ENCODE measurements at regions not wholly inside any gene's neighbourhood (a gene's known extent, or its start where the extent isn't known, plus 50 kb on each side); places are given as distances from the start of the nearest gene placed in this dataset.

DNA sequence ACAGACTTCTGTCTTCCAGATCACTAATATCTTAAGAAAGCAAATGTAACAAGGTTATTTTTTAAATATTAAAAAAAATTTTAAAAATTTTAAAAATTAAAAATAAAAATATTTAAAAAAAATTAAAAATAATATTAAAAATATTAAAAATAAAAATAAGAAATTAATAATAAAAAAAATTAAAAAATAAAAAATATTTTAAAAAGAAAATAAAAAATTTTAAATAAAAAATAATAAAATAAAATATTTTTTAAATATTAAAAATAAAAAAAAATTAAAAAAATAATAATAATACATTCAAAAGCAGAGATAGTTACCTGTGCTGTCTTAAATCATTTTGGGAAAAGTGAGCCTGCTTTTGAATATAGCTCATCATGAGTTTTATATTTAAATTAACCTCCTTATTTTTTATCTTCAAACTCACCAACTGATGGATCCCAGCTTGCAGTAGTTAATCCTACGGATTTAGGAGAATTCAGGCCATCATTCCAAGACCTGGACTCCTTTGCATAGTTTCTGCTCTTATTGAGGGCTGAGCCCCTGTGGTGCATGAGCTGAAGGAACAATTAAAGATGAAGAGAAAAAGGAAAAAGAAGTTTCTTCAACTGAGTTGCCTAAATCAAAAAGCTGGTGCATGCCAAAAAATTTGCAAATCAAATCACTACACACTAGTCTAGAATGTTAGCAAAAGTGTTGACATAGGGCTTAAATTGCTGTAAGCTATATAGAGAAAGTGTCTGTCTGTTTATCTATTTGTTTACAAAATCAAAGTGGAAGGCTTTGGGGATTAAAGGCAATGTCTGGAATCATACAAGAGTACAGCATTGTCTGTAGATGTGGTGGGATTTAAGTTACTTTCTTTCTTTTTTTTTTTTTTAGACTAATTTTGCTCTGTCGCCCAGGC is 50.5 kb upstream of the ZNF438 start:
- DNase-seq = no peak

DNA sequence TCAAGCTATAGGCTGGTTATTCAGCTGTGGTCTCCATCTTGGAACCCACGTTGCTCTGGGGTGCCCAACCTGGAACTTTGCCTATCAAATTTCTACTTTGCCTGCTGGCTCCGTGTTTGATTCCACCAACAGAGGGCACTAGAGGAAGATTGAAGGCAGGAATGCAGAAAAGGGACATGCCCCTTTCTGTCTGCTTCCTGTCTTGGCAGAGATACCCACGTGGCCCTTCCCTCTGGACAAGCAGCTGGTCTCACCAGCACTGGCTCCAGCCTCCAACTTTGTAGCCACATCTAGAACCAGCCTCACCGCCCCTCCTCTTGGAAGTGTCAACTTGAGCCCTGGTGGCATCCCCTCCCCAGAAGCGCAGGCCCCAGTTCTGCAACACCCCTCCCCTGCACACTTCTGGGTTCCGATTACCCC is 52.1 kb upstream of the ZNF438 start:
- DNase-seq = peak; percentile 76

DNA sequence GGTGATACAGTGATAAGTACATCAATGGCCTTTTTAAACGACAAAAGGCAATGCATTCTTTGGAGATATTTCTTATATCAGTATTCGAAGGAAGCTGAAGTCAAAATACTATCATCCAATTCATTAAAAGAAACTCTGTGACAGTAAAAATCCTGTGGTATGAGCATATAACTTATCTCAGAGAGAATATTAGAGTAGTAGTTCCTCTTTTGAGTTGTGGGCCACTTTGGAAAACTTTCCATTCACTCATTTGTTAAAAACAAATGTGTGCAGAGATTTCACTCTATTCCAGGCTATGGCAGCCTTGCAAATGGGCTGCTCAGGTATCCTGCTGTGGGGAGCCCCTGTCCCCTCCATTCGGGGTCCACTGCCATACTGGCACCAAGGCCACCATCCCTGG is 55.3 kb upstream of the ZNF438 start:
- no peak for DNase-seq

DNA sequence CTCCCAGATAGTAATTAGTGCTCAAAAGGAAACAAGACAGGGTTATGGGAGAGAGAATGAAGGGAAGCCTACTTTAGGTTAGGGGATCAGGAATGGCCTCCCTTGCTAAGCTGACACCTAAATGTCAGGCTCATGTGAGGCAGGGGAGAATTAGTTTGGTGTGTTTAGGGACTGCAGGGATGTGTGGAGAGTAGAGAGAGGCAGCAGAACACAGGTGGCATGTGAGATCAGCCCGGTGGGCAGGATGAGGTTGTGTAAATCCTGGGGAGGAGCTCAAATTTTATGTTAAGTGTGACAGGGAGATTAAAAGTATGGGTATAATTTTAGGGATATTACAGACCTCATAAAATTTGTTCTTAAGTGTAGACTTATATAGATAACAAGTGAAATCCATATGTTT is 56.2 kb upstream of the ZNF438 start:
- no peak for DNase-seq

DNA sequence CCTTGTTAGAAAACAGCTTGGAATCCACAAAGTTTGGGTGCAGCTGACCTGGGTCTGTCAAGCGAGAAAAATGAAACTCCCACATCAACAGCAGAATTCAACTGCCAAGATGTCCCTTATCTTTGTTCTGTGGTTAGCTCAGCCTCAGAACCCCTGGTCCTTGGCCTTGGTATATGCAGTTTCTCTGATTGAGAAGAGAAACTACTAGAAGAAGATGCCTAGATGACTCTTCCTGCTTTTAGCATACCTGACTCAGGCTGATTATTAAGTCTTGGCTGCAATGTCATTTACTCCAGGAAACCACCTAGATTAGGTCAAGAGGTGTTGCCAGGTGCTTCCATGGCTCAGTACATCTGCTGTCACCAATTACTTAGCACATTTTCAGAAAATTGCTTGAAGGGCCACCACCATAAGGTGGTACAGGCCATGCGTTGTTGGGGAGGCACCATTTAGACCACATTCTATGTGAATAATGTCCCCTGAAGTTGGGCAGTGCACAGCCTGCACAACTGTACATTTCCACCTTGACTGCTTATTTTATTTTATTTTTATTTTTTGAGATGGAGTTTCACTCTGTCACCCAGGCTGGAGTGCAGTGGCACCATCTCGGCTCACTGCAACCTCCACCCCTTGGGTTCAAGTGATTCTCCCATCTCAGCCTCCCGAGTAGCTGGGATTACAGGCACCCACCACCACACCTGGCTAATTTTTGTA is 59.4 kb upstream of the ZNF438 start:
- DNase-seq = peak; percentile 54

DNA sequence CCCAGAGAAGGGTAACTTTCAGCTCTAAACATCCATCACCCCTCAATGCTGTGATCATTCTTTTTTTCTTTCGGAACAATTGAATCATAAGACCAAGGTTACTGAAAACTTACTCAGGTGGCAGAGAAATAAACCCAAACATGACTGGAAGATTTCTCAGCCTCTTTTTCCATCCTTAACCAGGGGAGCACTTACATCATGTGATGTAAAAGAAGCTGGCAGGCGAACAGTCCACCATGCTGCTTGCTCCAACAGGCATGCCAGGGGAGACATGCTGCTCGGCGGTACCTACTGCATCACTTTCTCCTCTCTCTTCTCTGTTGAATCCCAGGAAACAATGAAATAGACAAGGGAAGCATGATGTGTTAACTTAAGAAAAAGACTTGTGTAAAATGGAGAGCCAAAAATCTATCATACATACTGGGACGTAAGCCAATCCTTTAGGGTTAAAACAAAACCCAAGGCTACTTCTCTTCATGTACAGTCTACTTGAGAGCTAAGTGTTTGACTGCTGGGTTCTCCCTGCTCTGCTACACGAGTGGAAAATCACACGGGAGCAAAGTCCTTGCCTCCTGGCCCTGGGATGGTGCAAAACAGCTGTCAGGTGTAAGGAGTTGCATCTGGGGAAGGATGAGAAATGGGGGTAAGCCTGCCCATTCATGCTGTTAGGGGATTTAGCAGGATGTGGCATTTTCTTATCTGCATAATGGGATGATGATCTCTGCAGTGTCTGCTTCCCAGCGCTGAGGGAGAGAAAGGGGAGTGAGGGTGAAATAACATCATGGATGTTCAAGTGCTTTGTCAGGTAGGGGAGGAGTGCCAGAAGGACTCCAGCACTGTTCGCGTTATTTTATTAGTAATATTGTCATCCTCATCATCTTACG is 64.3 kb upstream of the ZNF438 start:
- no peak for DNase-seq

DNA sequence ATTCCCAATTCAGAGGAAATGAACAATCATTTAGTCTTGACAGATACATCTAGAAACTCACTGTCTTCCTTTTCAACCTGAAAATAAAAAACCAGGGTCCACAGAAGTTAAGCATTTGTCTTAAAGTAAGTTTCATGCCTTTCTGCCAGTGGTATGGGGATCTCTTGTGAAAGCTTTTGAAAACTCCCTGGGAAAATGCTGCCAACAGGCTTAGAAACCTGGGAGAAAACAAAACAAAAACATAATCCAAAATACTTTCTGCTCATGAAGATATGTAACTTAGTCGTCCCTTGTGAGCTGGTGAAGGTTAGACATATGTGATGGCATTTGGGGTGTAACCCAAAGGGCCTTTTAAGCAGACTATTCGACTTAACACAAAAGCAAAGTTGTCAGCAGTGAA is 66.4 kb upstream of the ZNF438 start:
- no peak for DNase-seq

DNA sequence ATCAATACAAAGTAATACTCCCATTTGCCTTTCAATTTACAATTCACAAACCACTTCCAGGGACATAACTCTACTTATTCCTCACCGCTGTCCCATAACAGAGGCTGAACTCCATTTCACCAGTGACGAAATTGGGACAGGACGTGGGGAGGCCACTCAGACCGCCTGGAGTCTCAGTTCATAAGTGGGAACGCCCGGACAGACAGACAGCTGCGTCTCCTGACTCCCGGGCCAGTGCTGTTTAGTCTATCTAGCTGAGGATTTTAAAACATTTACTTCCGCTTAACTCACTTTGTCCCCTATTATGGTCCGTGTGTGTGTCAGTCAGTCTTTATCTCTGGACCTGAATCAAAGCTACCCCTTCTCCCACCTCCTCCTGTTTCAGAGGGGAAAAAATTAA is 67.4 kb upstream of the ZNF438 start:
- no peak for DNase-seq

DNA sequence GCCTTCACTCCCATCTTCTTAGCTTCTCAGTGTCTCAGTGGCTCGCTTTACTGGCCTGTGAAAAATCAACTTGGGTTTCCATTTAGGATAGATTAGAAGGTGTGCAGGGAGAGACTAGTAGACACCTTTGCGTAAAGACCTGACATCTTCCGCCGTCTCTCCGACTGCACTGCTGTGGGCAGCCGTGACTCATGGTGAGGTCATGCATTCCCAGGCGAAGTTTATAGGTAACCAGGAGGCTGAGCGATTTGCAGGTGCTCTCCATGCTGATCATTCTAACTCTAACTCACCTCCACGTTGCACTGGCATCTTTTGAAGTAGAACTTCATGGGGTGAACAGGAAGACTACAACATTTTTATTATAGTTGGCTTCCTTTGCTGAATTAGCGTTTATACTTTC is 68.0 kb upstream of the ZNF438 start:
- DNase-seq = peak; percentile 21

DNA sequence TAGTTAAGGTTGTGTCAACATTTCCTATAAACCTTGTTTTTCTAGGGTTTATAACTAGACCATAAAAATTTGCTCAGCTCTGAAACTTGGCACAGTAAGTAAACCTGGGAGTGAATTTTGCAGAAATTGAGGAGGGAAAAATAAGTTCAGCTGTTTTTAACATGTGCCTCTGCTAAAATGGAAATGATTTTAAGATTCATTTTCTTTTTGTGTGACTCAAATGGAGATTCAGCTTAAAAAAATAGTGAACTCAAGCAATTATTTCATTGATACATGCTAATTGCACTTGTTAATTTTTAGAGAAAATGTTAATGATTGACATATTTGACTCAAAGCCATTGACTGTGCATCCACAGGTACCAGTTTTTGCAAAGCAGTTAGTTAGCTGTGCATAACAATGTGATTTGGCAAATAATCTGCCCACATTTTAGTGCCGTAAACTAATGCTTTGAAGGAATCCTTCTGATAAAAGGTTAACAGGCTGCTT is 68.5 kb upstream of the ZNF438 start:
- no peak for DNase-seq

DNA sequence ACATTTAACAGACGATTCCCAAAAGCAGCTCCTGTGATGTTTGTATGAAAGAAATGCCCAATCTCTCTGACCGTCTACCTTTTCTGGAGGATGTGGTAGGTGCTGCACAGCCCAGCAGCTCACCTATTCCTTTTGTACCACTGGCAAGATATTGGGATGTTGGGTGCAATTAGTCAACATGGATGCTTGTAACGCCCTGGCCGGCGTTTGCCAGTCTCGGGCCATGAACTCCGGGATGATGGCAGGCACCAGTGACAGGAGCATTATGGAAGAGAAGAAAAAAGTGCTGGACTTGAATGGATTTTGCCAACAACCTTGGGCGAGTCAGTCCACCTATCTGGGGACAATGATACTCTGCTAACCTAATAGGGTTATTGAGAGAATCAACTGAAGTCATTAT is 69.0 kb upstream of the ZNF438 start:
- DNase-seq = no peak

DNA sequence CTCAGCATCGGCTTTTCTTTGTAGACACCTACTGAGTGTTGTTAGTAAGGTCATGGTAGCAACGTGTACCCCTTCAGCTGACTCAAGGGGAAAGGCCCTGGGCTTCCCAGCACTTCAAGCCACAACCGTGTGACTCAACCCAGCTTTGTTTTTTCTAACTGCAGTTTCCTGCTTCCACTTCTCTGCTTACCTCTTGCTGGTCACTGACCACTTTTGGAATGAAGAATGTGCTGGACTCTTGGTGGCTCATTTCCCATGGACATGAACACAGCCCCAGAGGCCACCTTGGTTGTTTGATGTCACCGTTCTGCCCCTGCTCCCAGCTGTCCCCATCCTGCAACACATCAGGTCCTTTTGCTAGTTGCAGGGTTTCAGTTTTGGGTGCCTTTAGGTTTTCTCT is 69.5 kb upstream of the ZNF438 start:
- DNase-seq = peak; percentile 89

DNA sequence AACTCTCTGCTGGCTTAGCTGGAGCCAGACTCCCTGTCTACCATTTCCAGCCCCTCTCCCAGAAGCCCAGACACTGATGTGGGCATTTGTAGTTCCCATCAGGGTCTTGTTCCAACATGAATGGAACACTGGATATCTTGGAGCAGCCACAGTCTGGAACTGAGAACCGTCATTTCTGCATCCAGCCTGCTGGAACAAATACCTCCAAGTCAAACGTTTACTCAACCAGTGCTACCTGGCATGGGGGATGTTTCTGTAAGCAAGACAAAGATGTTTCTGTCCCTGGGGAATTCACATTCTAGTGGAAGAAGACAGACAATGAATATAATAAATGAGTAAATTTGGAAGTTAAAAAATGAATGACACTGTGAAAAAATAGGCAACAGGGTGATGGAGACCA is 70.8 kb upstream of the ZNF438 start:
- no peak for DNase-seq

DNA sequence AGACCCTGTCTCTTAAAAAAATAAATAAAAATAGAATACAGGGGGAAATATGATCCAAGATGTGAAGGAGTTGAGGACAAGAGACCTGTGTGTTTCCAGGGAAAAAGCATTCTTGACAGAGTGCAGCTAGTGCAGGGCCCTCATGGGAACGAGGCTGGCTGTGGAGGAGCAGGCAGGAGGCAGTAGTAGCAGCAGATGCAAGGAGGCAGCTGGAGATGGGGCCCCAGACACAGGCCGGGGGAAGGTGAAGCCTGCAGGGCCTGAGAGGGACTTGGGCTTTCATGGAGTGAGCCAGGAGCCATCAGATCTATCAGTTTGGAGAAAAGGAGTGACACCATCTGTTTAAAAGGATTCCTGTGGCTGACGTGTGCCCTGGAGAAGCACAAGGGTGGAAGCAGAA is 71.4 kb upstream of the ZNF438 start:
- no peak for DNase-seq

DNA sequence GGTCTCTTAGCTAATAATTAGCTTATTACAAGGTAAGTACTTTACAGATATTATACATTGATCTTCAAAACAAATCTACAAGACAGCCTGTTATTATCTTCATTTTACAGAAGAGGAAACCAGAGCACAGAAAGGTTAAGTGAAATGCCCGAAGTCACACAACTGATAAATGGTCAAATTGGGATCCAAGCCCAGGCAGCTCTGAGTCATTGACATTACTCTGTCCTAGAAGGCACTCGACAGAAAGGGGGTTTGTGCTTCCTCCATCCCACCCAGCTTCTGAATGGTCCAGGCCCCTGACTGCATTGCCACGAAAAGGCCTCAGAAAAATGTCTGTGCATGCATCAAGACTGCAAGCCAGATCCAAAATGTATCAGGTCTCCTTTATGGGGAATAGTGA is 81.3 kb upstream of the ZNF438 start:
- no peak for DNase-seq

DNA sequence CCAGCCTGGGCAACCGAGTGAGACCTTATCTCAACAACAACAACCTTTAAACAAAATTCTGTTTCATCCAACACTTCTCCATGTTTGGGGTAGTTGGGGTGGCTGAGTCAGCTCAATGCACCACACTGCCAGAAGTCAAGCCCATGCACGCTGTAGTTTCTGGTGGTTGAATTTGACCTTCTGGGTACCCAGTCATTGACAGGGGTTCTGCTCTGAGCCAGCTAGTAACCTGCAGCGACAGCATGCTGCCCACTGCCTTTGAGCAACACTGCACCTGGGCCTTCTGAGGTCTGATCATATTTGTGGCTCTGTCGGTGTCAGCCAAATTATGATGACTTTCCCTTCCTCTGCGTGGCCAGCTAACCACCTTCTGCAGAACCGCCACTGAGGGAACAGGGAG is 84.6 kb upstream of the ZNF438 start:
- no peak for DNase-seq

DNA sequence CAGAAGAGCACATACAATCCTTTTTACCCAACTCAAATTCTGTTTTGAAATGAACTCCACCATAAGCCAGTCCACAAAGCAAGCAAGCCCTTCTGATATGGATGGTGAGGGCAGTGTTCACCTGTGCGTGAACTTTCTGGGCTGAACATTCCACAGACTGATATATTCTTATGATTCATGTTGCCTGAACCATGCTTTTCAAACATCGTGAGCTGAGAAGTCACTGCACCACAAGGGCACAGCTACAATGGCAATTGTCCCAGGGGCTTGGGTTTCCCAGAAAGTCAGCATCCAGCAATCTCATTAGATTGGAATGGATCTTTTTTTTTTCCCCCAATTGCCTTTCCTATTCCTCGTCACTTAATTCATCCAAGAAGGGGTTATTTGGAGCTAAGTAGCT is 86.9 kb upstream of the ZNF438 start:
- no peak for DNase-seq

DNA sequence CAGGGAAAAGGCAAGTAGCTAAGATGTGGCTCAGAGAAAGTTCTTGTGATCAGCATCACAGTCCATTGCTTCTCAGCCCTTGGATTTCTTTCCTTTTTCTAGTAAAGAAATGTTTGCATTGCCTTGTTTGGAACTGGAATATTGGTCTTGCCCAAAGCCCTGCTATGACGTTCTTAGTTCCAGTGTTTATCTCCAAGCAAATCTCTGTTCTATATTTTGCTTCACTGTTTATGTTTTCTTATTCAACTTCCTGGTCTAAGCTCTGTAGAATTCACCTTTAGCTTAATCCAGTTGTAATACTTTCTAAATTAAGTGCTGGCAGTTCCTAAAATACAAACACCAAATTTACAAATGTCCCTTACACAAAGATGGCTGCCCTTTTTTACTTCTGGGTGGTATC is 88.7 kb upstream of the ZNF438 start:
- no peak for DNase-seq

DNA sequence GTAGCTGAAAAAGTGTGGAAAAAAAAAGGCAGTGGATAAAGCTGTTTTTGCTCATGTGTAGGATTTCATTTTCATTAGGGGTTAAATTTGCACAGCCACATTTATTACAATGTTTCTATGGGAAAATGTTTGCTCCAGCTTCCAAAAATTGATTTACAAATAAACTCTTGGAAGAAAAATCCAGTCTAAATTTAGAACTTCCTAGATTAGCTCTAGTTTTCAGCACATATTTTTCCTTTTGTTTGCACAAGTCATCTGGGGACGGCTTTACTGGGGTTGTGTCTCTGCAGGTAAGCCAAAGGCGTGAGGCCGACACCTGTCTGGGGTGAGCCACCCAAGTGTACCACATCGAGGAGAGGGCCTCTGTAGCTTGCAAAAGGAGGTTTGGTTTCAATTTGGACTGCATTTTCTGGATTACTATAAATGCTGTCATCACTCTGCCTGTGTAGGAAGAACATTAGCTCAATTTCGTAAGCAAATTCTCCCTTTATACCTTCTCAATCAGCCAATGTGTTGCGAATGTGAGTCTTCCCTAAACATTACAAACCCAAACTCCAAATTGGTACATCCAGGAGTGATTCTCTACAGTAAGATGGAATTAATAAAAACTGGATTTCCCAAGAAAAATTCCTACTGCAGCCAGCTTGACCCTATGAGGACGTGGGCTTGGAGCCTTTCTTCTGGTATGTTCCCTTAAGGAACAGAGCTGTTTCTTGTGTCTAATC is 89.5 kb upstream of the ZNF438 start:
- DNase-seq = no peak

DNA sequence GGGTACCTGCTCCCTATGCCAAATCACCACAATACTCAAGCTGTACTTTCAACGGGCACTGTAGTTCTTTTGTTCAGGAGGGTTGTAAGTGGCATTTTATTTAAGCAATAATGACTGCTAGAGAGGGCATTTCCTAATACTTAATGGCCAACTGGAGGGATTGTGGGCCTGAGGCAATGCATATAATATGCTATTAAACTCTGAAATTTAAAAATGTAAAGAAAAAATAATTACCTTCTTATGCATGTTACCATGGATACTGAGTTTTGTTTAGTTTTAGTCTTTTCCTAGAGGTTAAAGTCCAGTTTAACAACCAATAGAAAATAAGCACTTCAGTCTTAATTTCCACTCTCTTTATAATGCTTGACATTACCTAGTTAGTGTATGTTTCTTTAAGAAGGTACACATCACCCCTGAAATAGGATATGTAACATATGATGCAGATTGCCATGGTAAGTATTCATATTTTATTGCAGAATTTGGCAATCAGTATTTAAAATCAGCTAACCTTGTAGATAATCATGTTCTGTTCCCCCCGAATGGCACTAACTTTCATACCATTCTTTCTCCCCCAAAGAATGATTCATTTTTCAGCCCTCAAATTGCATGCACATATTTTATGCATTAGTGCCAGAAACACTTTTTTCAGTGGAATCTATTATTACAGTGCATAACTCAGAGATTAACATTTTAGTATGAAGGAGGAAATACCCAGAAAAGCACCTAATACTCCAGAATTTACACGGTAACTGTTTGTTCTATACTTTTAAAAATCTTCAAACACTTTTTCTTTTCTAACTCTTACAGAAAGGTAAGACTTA is 90.3 kb upstream of the ZNF438 start:
- DNase-seq = no peak

DNA sequence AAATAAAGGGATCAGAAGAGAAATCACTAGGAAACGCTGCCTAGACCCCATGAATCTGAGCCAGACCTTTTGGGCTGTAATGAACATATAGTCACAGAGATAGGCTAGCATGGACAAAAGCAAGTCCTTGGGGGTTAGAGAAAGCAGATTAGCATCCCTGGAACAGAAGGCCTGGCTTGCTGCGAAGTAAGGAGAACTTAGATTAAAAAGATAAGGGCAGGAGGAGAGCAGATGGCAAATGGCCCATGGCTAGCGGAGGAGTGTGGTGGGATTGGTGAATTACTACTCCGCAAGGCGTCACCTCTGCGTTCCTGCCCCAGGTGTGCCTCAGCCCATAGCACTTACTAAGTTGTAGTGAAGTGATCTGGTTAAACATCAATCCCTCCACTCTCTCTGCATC is 92.3 kb upstream of the ZNF438 start:
- DNase-seq = no peak

DNA sequence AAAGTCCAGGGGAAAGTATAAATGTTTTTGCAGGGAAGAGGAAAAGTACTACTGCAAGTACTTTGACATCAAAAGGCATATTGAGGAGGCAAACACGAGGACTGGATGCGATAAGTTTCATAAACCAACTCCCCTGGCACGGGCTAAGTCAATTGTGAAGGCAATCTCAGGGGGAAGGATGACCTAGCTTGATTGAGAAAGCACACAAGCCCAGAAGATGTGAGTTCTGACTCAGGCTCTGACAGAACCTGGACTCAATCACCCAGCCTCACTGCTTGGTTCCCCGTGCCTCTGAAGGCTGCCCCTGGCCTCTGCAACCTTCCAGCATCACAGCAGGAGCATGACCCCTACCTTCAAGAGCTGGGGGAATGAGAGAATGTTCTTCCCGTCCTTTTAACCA is 93.2 kb upstream of the ZNF438 start:
- no peak for DNase-seq
